SKM-1 treated with dmso at 0.1 percent for 144 hours (cell line): ENCODE measurements at regions not wholly inside any gene's neighbourhood (a gene's known extent, or its start where the extent isn't known, plus 50 kb on each side); places are given as distances from the start of the nearest gene placed in this dataset.
"Not testable (repeated sequence)": the region's sequence is repeated elsewhere in the genome, so short reads cannot be mapped to it uniquely, and the experiment has no call there.

Experiments used
- DNase-seq: peaks from one replicate; lab custom pipeline; 2025; ENCODE audit not compliant: unreplicated experiment; lab: John Stamatoyannopoulos, UW

DNA sequence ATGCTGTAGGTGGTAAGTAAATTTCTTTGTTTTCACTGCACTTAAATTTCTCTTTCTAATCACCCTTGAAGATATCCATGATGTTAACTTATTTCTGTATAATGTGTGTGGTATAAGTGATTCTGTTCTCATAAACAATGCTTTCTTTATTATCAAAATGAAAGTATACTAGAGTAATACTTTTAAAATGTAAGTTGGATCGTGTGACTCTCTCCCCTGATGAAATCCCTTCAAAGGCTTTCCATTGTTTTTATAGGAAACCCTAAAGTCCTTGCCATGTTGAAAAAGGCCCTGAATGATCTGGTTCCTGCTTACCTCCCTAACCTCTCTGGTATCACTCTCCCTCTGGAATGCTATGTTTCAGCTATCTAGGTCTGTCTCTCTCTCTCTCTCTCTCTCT, 191.1 kb upstream of the LHX8 start:
- no peak for DNase-seq

GRCh38 chr1:74946388-74946787, 187.8 kb upstream of the LHX8 start:
- DNase-seq = no peak

DNA sequence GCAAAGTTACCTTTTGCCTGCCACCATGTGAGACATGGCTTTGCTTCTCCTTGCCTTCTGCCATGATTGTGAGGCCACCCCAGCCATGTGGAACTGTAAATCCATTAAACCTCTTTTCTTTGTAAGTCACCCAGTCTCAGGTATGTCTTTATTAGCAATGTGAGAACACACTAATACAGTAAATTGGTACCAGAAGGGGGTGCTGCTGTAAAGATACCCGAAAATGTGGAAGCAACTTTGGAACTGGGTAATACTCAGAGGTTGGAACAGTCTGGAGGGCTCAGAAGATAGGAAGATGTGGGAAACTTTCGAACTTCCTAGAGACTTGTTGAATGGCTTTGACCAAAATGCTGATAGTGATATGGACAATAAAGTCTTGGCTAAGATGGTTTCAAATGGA, 184.8 kb upstream of the LHX8 start:
- not testable (repeated sequence) for DNase-seq

GRCh38 chr1:74951981-74952380, 182.2 kb upstream of the LHX8 start:
- DNase-seq = not testable (repeated sequence)

- no peak for DNase-seq
Observed at GRCh38 chr1:74952786-74953185, 181.4 kb upstream of the LHX8 start.

GRCh38 chr1:74953622-74954021, 180.6 kb upstream of the LHX8 start:
- DNase-seq = no peak

DNA sequence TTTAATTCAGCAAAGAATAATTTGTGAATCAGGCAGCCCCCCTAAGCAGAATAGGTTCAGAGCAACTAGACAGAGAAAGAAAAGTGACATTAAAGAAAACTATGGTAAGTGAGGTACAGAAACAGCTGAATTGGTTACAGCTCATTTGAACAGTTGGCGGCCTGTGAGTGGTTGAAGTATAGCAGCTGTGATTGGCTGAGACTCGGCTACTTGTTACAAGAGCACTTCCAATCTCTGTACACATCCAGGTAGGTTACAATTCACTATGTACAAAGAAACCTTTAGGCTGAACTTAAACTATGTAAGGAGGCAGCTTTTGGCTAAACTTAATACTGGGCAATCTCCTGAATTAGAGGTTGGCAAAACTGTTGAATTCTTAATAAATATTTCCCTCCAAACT, 171.1 kb upstream of the LHX8 start:
- DNase-seq = no peak

GRCh38 chr1:74964508-74965102, 169.6 kb upstream of the LHX8 start:
- peak; percentile 21 for DNase-seq

DNA sequence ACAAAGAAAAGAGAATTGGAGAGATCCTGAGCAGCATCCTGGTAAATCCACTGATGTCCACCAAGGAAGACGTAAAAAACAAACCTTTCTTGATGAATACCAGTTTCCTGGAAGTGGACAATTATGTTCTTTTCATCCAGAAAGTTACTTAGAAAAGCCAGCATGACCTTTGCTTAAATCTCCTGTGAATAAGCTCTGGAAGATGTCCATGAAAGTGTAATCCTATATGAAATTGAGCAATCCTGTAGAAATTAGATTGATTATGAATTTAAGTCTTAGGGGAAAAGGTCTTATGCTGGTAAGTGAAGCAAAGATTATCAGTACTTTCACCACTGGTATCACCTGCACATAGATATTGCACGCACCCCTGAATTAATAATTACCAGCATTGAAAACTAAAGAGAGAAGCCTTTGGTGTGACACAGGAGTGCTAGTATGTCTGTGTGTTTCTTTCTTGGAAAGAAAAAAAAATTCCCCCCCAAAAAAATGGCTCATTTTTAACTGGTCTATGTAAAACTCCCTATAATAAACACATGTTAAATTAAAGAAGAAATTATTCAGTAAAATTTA, 164.5 kb upstream of the LHX8 start:
- DNase-seq = no peak

DNA sequence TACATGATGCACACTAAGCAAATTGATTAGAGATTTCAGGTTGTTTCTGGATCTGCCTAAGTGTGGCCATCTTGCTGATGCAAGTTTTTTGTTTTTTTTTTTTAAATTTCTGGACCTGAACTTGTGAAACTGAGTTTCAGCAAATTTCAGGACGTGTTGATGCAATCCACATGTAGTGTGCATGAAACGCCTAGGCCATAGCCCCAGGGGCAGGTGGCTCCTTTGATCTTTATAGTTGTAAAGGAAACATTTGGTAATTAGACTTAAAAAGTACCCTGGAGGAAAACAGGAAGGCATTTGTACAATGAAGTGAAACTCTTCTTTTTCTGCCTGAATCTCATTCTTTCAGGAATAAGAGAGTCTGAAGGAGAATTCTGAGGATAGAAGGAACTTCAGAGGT, 162.2 kb upstream of the LHX8 start:
- DNase-seq = no peak

DNA sequence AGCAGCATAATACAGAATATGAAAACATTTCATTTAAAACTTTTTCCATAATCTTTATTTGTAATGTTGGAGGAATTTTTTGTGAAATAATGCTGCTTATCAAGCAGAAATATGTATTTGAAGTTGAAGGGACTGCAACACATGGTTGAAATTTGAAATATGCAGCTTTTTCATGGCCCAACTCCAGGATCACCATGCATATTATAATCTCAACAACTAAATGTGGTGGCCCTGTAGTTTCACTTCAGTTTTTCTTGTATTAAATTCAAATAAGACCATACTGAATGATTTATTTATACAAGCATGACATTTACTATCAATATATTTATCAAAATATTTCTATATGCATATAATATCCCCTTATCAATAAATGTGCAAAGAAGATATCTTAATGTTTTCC, 157.7 kb upstream of the LHX8 start:
- DNase-seq = no peak

DNA sequence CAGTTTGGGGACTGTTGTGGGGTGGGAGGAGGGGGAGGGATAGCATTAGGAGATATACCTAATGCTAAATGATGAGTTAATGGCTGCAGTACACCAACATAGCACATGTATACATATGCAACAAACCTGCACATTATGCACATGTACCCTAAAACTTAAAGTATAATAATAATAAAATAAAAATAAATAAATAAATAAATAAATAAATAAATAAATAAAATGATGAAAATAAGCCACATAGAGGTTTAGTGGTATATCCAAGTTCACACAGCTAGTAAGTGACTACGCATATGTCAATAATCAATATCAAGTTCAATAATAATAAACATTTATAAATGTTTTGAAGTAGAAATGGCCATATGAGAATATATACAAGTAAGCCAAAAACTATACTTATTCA, 141.7 kb upstream of the LHX8 start:
- not testable (repeated sequence) for DNase-seq

DNA sequence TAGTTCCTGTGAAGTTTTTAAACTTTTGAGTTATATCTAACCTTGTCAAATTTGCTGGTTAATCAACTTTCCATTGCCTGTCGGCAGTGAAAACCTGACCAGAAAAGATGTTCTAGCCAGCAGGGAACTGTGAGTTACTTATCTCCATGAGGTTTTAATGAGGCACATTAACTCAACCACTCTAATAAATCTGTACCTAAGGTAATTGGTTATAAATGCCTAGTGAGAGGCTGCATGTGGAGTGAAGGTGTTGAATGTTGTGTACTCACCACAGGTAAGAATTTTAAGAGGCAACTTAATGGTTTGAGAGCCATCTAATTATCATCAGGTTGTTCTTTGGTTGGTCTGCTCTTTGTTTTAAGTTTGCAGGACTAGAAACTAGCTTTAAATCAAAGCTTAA, 138.4 kb upstream of the LHX8 start:
- DNase-seq = no peak

GRCh38 chr1:75010547-75010946, 123.6 kb upstream of the LHX8 start:
- no peak for DNase-seq

DNA sequence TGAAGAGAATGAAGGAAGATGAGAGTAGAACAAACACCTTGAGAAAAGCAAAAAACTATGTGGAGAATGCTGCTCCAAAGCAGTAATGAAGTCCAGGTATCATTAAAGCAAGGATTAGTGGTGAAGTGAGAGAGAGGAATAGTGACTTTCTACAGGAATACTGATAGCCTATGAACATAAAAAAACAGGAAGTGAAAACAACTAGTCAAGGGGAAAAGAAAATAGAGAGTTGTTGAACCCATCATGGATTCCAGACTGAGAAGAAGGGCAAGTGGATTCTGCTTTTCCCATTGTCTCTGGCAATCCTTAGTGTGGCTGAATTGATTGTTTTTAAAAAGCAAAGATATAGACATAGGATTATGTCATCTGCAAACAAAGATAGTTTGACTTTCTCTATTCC, 119.9 kb upstream of the LHX8 start:
- no peak for DNase-seq

DNA sequence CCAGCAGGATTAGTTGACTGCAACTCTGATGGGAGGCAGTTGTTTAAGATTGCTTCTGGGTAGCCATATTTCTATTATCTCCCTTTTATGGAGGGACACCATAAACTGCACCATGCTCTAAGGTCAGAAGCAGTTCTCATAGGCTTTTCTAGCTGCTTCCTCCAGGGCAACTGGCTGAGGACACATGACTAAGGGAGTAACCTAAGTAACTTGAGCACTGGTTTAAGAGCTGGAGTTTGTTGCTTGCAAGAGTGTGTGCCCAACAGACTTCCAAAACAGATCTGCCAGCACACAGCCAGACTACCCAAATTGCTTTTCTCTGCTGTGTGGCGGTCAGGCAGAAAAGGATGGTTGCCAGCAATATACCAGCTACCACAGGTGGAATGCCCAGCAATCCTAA, 111.2 kb upstream of the LHX8 start:
- DNase-seq = no peak

GRCh38 chr1:75034376-75034775, 99.8 kb upstream of the LHX8 start:
- DNase-seq = no peak

GRCh38 chr1:75035536-75035935, 98.7 kb upstream of the LHX8 start:
- no peak for DNase-seq

- peak; percentile 10 for DNase-seq
Observed at GRCh38 chr1:75053207-75053606, 81.0 kb upstream of the LHX8 start.

DNA sequence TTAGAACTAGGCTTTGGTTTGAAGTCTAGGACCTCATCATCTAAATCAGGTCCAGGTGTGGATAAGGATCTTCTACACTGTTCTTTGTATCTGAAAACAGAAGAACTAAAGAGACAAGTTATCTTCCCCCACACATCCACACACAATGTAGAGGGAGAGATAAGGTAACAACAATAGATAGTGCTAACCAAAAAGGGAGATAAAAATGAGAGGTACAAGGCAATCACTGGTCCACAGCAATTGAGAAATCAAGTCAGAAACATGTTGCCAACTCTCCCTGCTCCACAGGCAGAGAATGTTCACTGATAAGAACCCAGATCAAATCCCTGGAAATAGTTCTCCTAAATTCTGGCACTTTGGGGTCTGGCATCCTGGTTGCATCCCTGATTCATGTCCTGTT, 75.8 kb upstream of the LHX8 start:
- DNase-seq = no peak

DNA sequence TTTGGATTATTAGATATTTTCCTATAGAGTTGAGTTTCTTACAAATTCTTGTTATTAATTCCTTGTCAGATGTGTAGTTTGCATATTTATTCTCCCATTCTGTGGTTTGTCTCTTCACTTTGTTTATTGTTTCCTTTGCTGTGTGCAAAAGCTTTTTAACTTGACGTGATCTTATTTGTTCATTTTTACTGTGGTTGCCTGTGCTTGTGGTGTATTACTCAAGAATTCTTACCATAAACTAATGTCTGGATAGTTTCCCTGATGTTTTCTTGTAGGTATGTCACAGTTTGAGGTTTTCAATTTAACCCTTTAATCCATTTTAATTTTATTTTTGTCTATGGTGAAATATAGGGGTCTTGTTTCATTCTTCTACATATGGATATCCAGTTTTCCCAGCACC, 72.1 kb upstream of the LHX8 start:
- no peak for DNase-seq

DNA sequence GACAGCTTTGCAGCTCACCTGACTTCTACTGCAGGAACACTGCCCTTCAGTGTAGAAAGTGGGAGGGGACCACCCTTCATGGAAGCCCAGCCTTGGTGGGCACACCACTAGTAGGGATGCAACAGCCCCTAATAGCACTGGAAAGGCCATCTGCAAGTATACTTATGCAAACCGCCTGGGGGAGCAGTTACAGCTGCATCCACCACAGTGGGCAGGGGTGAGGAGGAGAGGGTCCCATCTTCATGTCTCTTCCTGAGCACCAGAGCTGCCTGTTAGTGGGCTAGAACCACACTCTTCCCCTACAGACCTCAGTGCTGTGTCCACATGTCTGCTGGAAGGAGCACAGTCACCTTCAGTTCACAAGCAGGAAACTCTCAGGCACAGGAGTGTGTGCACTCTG, 66.2 kb upstream of the LHX8 start:
- no peak for DNase-seq

DNA sequence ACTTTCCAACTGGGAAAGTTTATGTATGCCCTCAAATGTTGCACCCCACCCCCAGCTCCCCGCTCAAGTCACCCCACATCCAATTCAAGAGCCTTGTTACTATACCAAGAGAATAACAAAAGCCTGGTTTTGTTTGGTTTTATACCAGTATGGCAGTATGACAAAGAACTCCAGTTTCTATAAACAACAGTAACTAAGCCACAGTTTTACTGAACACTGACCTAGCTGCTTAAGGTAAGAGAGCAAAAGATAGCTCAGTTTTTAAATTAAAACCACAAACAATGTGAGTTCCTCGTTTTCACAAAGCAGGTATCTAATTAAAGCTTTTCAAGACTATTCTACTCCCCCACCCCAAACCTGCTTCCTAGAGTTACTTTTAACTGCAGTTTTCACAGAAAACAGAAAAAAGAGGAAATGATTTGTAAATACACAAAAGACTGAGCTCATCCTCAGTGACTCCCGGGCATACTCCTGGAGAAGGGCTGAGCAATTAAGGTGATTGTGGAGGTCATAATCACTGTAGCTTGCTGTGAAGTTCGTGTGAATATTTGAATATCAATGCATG, 59.3 kb upstream of the LHX8 start:
- peak; percentile 12 for DNase-seq
